Inflammatory macrophage treated with lipopolysaccharide for 4 hours (primary cell): ENCODE measurements at regions not wholly inside any gene's neighbourhood (a gene's known extent, or its start where the extent isn't known, plus 50 kb on each side); places are given as distances from the start of the nearest gene placed in this dataset.

Source experiments
- DNase-seq: peaks from one replicate; pipeline ENCODE4 v3.0.0-alpha.2; 2020

DNA sequence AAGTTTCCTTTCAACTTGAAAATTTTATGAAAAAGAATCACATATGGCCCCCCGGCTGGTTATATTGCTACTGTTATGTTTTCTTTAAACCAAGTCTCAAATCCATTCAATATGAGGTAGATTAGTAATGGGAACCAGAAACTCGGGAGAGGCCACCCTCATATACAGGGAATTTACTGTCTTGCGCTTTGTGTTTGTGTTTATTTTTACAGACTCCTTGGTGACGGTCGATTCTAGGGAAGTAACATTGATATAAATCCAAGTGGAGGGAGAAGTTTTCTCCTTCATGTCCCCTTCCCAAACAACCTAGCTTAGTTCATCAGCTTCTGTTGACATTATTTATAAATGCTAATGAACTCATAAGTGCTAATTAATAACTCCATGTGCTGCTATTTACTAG lies 163.5 kb upstream of the LMO4 start:
- DNase-seq: no peak

DNA sequence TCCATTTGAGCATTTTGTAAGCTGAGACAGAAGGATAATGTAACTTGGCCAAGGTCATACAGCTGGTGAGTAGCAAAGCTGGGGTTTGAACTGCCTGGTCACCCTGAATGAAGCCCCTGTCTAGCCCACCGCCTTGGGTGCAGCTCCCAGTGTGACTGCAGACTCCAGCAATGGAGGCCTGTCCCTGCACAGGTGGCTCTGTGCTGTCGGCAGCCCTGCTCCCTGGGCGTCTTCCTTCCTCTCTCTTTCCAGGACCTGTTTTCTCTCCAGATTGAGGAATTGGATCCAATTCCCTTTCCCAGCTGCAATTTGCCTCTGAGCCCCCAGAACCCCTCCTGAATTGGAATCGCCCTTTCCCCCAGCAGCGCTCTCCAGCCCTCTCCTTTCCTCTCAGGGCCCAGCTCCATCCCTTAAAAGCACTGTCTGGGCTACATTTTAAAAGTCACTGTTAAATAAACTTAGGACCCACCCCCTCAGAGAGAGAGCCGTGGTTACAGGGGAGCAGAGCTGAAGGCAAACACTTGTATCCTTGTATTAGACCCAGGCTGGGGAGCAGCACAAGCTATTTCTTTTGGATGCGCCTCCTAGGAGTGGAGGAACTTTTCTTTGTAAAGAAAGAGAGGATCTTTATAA lies 161.4 kb upstream of the LMO4 start:
- no peak for DNase-seq

DNA sequence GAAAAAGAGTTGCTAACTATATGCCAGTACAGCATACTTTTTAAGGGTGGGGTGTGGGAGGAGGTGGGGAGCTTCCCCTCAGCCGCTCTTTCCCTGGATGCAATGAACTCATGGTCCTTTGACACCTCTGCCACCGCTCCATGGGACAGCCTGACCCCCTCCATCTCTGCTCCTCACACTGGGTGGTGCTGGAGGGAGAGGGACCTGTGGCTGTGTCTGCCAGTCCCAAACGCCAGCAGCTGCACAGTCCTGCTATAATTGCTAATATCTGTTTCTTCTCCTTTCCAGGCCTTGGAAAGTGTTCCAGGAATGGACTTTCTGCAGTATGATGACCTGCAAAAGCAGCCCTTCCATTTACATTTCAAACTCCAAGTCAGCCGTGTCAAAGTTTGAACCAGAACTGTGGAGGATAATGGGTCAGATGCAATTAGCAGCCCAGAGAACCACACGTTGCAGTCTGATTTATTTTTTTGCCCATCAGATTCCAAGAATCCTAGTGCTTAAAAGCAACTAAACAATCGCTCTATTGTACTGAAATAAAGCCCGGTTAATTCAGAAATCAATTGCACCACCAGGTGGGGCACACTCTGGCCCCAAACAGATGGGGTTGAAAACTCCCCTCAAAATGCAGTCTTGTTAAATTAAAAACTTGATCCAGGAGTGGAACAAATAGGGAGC lies 160.7 kb upstream of the LMO4 start:
- no peak for DNase-seq

DNA sequence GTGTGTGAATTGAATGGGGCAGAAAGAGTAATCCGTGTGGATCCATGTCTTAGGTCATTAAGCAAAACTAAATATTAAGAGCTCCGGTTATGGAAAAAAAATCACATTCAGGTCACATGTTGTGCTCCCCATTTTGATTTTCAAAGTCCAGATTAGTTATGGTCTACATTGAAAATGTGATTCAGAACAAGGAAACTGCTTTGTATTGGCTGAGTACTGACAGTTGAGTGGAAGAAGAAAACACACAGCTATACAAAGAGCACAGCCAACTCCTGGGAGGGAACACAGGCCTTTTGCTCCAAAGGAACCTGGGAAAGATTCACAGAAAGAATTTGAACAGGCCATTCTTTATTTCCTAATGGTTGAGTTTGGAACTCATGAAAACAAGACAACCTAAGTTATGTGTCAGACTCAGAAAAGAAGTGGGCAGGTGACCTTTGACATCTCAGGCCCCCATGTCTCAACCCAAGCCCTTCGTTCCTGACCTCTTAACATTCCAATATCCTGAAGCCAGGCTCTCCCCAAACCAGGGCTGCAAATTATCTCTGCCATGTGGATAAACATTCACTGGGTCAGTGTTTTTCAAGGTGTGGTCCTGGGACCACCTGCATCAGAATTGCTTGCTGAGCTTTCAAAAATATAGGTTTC lies 159.3 kb upstream of the LMO4 start:
- DNase-seq: no peak

DNA sequence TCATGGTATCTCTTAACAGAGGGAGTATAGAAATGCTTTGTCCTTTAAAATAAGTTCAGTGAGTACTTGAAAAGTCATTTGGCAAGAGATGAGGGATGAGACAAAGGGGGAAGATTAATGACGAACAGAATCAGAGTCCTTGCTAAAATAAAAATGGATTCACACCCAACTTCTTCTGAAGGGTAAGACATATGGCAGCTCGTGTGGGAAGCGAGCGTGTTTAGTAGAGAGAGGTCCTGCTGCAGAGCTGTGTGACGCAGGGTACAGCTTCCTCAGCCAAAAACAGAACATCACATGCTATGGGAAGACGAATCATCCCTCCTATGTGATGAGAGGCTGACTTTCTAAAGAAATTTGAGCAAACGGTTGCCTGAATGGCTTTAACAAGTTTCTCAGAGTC lies 158.5 kb upstream of the LMO4 start:
- peak; percentile 28 for DNase-seq

DNA sequence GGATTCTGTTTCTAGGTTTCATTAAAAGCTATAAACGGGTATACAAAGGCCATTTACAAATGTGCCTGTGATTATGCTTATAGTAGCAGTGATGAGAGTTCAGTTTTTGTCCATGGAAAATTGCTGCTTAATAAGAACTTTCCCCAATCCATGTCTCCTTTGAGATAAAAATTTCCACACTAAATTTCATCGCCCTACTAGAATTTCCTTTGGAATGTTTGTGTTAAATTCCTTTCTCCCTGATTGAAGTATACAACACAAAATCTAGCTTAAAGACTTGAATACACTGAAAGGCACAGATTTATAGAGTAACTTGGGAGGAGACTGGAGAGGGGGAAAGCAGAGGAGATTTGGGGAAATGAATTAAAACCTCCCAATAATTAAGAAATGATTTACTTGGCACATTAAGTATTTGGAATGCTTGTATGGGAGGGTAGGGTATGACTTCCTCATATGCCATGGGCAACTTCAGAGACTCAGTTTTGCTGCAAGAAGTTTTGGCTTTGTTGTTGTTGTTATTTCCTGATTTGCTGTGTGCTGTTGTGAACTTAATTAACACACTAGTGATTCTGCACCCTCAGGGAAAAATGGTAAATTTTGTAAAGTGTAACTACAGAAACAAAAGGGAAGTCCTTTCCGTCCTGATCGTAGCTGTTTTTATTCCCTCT lies 157.6 kb upstream of the LMO4 start:
- DNase-seq: no peak

DNA sequence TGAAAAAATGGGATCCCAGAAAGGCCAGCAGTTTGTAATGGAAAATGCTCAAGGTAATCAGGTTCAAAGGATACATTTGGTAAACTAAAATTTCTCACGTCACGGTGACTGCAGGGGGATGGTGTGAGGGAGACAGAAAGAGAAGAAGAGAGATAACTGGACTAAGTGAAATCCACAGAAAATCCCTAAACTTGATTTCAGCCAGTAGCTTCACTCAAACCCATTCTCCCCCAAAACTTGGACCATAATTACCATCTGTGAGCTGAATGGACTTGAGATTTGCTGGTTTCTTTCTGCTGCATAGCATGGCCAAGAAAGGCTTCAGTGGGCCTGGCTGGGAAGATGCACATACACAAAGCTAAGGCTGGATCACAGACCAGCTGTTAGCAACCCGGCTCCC lies 155.4 kb upstream of the LMO4 start:
- no peak for DNase-seq

DNA sequence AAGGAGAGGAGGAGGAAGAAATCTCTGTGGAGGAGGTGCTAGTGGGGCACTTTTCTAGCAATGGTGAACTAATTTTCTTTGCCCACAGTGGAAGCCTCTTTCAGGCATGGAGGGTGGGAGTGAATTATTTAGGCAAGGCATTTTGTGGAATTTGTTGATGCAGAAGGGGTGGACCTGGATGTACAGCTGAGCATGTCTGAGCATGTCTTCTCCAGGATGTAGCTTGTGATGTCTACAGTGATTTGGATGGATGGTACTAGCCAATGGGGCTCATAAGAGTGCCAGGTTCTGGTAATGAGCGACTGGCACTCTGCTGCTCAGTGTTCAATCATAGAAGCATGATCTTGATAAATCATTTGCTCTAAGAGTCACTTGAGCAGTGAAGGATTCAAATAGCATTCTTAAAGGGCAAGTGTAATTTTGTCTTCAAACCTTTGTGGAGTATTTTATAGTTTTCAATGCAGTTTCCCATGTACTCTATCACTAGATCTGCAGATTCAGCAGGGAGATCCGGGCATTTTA lies 153.9 kb upstream of the LMO4 start:
- DNase-seq: no peak

DNA sequence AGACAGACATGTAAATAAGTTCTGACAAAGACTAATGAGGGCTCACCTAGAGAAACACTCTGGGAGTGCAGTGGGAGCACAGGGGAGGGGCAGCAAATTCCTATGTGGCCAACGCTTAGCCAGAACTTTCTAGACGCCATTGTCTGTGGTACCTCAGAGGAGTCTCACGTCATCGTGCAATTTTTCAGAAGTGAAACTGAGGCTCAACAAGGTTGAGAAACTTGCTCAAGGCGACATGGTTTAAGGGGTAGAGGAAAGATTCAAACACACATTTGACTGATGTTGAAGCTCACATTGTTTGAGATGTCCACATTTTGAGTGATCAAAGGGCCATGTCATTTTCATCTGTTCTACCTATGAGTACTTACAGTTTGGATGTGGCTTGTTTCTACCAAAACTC lies 152.6 kb upstream of the LMO4 start:
- peak; percentile 80 for DNase-seq

DNA sequence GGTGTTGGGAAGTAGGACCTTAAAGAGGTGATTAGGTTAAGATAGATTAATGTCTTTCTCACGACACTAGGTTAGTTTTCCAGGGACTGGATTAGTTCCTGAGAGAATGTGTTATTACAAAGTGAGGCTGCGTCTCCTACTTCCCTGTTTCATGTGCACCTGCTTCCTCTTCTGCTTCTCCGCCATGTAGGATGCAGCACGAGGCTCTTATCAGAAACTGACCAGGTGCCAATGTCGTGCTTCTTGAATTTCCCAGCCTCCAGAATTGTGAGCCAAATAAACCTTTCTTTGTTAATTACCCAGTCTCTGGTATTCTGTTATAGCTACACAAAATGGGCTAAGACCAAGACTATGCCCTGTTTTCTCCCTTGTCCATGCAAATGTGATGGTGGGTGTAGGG lies 152.2 kb upstream of the LMO4 start:
- peak; percentile 40 for DNase-seq

DNA sequence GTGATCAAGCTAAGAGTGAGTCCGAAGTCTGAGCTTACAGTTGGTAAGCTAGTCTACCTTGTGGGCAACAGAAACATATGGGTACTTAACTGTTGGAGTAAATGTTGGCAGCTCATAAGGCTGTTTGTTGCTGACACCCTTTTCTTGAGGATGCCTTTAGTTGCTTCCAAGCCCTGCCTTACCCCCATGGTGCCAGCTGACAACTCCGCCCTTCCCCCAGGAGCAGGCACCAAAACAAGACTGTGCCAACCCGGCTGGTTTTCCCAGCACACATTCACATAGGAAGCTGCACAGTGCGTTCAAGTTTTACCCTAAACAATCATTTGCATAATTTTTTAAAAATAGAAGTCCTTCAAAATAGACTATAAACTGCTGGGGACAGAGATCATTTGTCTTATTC lies 150.2 kb upstream of the LMO4 start:
- DNase-seq: no peak

DNA sequence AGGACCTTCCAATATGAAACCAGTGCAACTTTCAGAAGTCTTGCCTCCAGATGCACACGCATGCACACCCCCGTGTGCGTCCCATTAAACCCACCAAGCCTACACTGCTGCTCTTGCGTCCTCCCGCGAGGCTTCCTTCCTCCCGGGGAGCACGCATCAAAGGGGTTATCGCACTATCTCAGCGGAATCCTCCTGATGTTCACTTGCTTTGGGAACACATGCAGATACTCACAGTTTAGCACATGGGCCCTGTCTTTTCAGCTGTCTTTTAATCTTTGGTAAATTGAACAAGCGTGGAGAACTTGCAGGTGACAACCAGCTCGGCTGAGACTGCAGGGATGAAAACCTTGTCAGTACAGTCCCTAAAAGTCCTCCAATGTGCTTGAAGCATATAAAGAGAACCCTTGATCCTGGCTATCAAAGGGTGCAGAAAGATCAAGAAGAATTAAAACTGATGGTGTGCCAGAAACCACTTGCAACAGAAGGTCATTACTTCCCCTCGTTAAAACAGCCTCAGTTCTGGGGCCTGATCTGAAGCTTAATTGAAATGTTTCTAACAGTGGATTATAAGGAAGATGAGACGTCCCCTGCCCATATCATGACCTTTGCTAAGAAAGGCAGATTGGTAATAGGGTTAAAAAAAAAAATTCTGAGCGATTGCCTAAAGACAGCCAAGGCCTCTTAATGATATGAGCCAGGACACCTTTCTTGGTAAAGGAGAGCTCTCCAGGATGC lies 149.4 kb upstream of the LMO4 start:
- DNase-seq: no peak

DNA sequence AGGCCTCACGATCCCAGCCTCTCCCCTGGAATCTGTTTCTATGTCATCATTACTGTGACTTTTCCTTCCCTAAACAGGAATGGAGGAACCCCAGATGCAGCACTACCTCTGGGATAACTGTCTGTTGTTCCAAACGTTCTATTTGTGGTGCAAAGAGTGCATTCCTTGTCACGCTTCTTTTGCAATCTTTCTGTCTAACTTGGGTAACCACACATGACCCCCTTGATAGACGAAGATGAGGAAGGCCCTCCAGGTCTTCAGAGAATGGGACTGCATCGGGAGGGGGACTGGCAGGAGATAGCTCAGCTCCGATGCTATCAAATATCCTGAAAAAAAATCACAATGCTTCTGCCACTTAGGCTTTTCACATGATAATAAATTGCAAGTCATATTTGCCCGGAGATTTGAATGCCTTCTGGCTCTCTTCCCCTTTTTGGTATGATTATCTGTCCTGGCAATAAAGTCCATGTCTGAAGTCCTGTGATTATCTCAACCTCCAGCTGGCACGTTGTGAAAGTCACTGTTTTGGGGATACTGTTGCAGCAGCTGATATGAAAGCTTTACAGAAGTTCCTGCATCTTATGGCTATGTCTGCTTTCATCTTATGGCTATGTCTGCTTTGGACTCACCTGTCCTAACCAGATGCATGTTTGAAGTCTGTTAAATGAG lies 148.7 kb upstream of the LMO4 start:
- peak; percentile 80 for DNase-seq

DNA sequence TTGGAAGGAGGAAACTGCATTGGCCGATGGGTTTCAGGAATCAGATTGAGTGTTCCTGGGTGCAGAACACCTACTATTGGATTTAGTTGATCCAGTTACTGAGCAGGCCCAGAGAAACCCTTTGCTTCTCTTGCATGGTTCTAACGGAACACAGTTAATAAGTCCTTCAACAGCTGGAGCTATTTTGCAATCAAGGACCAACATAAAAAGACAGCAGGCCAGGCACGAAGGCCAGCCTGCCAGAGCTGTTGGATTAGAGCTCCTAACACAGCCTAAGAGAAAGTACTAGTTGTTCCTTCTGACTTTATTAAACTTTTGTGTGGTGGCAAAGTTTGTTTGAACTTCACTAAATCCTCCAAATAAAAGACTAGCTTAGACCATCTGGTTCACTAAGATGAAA lies 148.0 kb upstream of the LMO4 start:
- DNase-seq: no peak

DNA sequence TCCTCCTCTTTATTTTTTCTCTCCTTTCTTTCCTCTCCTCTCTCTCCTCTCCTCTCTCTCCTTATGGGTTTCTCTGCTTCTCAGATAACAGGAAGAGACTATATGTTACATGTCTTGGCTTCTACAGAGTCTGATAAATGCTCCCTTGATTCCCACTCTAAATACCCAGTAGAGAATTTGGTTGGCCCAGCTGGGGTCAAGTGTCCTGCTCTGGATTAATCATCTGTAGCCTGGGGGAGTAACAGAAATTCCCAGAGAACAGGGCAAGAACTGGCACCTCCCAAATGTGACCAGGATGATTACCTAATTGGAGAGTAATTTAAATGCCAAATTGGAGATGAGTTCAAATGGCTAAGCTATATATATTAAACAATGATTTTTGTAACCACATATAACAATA lies 146.1 kb upstream of the LMO4 start:
- no peak for DNase-seq

DNA sequence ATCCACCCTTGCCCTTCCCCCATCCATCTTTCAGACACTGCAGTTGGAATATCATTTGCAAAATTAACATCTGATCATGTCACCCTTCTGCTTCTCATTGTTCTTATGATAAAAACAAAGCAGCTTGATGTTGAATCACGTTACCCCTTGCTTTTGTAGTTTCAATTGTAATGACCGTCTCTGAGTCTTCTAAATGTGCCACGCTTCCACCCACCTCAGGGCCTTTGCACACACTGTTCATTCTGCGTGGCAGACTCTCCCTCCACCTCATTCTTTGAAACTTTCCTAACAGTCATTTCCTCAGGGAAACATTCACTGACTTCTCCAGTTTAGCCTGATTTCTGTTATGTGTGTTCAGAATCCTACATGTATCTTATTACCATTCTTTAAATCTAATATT lies 143.6 kb upstream of the LMO4 start:
- DNase-seq: no peak

DNA sequence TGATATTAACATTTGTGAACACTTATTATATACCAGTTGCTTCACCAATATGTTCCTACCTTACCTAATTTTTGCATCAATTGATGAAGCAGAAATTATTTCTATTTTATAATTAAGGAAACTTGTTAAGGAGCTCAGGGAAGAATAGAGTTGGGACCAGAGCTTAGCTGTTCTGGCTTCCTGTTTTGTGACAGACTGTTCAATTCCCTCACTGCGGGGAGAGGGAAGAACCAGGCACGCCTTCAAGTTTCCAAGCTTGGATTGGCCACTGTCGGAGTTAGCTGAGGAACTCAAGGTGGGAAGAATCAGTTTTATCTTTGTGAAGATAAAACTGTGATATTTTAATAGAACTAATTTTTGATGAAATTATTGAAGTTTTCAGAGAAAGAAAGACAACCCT lies 142.3 kb upstream of the LMO4 start:
- no peak for DNase-seq

DNA sequence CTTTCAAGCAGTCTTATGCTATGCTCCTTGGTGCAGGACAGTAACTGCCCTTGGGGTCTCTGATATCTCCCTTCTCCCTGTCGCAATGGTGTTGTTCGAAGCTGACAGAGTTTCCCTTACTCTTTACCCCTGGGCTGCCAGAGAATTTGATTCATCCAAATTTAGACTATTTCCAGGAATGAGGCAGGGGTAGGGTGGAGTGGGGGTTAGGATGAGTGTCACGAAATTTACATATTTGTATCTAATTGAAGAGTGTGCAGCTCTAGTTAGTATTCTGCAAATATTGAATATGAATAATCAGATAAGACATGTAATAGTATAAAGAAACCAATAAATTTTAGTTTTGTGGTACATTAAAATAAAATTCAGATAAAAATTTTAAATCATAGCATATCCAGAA lies 140.0 kb upstream of the LMO4 start:
- DNase-seq: no peak

DNA sequence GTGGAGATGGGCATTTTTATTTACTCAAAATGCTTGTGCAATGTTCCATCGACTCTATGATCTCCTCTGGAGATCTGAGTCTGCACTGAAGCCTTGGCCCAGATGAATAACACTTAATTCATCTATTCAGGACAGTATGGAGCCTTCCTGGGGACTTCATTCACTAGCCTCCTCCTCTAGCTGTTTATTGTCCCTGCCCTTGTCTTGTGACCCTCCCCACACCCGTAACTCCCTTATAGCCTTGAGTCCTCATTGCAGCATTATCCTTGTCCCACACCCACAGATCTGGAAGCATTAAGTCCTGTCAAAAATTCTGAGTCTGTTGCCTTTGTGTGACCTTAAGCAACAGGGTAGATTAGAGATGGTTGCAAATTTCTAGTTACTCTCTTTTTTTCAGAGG lies 138.3 kb upstream of the LMO4 start:
- DNase-seq: no peak

DNA sequence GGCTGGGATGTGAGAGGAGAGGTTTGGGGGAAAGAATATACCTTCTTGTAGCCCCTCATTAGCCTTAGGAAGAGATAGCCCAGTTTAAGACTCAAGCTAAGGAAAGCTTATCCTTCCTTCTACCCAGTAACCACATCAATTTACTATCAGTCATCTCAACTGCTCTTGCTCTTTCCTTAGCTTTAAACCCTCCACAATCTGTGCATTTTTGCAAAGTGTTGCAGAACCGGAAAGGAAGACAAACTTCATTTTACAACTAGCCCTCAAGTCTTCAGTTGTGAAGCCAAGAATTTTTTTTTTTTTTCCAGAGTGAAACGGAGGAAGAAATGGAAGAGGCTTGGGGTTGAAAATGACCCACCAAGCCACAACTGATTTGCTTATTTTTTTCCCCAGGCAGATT lies 137.0 kb upstream of the LMO4 start:
- DNase-seq: no peak

DNA sequence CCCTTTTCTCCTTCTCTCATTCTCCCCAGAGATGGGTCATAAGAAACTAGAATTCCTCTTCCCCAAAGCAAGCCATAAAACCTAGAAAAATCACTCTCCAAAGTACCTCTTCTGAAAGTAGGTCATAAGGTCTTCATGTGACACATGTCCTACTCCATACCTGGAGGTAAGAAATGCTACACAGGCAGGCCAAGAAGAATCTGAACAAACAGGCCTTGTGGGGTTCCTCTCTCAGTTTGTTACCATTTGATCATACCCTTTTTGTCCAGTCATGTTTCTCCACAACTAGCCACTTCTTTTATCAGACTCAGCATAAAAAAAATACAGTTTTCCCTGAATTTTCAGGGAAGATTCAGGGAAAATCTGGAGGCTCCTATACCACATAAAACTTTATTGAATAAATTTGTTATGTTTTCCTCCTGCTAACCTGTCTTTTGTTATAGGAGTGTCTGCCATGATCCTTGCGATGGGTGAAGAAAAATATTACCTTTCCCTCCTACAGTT lies 134.4 kb upstream of the LMO4 start:
- DNase-seq: no peak

DNA sequence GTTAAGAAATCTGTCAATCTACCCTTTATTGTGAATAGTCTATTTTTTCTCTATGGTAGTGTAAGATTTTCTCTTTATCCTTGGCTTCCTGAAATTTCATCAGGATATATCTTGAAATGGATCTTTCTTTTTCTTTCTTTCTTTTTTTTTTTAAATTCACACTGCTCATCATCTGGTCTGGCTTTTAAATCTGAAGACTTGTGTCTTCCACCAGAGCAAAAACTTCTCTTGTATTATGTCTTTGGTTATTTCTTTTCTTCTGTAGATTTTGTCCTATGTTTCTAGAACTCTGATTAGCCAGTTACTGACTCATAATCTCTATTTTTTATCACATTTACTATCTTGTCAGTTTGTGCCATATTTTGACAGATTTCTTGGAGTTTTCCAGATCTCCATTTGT lies 133.8 kb upstream of the LMO4 start:
- no peak for DNase-seq
